Inferior parietal cortex (tissue), 1 donor: ENCODE measurements at regions not wholly inside any gene's neighbourhood (a gene's known extent, or its start where the extent isn't known, plus 50 kb on each side); places are given as distances from the start of the nearest gene placed in this dataset.

Experiments
- DNase-seq: peaks from one replicate; pipeline ENCODE4 v3.0.0-alpha.2; 2016; ENCODE audit errors: extremely low spot score

DNA sequence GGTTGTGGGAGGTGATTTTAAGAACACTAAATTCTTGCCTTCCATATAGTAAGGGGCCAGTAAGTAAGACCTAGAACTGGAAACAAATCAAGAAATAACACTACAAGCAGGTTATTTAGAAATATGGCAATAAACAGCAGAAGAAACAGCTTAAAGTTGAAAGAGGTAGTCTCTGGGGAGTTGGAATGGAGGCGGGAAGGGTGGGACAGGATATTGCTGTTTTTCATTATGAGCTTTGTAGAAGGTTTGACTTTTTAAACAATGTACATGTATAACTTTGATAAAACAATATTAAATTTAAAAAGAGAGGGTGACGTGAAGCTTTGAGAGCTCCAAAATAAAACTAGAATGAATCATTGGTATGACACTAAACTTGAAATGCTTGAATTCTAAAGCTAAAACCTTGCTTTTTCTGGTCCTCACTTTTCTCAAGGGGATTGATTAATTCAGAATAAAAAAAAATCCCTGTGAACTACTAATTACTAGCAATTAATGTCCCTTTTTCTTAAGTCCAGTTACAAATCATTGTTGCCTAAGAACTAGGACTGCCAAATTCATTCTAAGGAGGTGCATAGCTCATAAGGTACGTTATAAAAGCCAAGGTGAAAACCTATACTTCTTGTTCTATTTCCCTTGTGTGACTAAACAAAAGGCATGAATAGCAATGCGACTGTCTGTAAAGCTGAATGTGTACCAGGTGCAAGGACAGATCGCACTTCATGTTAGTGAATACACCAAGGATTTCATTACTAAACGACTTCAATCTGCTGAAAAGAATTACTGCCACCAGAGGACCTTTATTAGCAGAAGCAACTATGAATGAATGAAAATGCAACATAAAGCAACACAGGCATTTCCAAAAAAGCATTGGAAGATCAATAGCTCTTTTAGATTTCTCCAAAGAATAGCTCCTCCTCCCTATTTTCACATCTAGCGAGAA is 177.5 kb downstream of the RBM43 start:
- DNase-seq, result no peak

DNA sequence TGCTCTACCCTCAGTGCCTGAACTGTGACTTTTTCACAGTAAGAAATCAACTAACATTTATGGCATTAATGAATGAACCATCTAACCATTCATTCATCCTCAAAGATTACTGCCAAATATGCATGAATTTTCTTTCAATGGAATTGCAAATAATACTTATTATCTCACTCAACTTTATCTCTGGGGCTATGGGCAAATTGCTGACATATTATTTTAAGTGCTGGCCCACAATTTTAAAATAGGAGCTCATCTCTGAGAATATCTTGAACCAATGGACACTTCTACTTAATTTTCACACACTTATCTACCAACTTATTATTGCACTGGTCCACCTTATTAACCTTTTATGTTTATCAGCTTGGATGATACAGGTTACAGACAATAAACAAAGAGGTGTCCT is 182.8 kb downstream of the RBM43 start:
- no peak for DNase-seq

DNA sequence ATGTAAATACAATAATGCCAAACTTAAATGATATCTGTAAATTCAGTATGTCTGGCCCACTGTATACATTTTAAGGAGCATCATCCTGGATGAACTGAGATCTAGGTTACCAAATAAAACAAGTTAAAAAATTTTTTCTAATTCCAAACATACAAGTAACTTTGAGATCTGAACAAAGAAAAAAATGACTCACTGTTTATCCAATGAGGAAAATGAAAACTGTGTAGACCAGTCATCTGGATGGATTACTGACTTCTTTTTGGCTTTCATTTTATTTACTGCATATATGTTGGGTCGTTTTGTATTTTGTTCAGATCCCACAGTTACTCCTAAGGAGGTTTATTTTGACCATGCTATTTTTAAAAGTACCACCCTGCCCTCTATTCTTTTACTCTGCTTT is 189.8 kb downstream of the RBM43 start:
- no peak for DNase-seq

DNA sequence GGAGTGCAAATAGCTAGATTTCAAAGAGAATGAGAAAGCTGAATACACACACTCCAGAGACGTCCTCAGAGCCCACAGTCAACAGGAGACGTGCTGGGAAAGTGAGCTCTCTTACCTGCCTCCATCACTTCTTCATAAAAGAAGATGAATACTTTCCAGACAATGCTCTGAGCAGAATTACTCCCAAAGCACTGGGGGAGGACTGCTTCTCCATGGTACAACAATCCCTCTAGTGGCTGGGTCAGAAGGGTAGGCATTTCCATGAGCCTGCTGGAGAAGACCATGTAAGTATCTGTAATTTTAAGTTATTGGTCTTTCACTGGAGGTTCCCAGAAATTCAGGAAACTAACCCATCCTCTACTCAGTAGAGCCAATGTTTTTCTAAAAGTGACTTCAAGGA is 190.3 kb downstream of the RBM43 start:
- no peak for DNase-seq

DNA sequence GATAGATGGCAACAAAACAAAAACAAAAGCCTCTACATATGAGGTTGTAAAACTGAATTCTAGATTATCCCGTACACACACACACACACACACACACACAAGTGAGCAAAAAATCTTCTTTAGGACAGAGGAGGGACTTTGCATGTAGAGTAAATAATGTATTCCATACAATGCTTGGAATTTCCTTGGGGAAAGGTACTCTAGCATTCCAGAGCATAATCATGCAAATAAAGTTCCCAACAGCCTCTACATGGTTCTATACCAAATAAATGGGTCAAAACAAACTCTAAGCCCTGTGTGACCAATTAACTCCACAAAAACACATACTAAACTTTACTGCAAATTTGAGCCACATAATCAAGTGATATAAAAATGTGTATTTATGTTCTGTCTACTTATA is 191.4 kb downstream of the RBM43 start:
- DNase-seq, result no peak

DNA sequence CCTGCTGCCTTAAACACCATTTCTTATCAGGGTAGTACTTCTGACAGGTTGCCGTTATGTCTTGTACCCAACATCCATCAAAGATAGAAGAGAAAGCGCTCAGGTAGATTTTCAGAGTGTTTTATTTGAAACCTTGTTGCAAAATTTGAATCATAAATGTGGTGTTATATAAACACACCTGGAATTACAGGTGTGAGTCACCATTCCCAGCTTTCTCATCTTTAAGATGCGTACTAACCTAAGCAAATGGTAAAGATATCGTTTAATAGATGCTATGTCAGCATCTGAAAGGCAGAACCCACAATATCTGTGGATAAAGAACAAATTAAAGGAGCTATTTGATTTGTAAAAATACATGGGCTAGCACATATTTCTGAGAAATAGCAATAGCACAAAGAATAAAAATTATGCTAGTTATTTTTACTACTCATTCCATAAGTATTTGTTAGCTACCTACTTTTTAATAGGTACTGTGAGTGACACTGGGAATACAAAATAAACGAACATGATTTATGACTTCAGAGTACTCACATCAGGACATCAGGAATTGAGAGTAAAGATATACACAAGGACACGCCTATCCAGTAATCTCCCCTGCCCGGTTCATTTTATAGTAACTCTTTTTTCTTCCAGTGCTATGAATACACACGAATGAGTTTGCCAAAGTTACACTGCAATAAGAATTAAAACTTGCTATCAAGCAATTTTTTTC is 193.8 kb downstream of the RBM43 start:
- DNase-seq, result no peak

DNA sequence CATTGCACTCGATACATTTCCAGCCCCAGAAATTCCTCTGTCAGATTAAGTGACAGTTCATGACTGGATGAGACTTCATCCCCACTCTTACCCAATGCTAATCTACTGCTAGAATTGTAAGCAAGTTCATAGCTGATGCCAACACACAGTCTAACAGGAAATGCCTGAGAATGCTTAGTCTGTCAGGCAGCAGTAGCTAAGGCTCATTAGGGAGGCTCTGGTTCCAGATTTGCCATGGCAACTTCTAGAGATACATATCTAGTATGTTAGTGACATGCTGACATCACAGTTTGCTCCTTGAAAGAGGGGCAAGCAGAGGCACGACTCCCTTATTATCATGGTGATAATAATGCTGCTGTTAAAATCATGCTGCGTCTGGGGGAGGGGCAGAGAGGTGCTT is 198.4 kb downstream of the RBM43 start:
- no peak for DNase-seq

DNA sequence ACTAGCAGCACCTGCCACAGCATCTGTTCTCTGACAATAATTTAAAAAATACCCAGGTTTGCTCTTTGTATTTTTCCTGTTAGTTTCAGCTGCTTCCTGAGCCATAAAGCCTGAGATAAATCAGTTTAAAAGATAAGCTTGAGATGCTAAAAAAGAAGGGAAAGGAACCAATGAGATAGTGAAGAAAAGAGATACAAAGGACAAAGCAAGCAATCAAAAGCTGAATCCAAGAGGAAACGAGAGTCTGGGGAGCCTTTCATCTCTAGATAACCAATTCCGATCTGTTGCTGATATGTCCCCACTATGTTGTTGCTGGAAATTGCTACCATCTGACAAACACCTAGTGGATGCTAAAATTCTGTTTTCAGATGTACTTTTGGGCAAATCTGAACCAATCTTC is 201.4 kb downstream of the RBM43 start:
- DNase-seq, result no peak

DNA sequence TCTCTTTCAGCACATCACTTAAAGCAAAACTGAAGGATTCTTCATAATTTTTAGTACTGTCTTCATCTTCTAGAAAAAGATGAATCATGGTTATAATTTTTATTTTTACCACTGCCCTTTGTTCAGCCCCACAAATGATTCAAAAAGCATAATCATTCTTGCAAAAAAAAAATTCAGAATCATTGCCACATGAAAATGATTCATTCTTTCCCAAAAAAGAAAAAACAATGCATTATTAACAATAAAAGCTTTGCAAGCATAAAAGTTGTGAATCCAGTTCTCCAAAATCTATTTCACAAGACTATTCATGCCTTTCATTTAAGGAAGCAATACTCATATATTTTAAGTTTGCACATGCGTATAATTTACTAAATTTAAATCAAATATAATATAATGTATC is 204.8 kb downstream of the RBM43 start:
- no peak for DNase-seq

DNA sequence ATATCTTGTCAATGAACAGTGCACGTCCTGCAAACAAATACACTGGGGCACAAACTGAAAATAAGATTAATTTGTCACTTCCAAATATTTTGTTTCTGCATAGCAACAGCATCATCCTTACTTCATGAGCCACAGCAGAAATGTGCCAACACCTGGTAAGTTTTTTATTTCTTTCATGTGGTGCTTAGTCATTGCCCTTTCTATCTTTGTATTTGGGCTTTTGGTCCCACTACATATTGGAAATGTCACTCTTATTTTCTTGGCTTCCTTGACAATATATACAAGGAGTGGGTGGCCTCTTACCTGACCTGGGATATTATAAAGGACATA is 208.0 kb downstream of the RBM43 start:
- DNase-seq, result no peak

DNA sequence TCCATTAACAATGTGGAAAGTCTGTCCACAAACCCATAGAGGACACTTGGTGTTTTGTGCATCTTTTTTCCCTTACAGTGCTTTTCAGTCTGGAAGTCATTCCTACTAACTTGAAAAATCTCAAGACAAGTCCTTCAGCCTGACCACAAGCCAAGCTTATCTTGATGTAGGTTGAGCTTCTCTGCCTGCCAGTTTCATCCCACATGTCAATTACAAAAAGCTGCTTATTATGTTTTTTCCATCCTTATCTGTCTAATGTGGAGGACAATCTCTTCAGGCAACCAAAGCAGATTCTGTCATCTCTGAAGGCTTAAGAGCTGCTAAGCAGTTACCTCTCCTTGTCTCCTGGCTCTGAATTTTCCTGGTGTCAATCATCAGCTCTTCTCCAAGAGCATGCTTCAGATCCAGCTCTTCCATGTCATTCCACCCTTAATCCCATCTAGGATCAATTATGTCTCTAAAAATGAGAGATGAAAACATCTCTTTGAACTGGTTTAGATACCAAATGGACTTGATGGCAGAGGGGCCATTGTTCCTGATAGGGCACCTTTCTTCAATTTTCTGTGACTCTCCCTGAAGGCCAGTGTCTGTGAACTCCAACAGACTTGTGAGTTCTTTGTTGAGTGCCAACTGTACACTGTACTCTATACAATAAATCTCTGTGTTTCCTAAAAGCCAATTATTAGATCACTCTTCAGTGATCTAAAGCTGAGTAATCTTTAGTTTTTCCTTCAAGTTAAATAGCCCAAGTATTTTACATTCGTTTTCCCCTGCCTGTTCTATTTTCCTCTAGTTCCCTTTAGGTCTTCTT is 208.6 kb downstream of the RBM43 start:
- DNase-seq, result no peak

DNA sequence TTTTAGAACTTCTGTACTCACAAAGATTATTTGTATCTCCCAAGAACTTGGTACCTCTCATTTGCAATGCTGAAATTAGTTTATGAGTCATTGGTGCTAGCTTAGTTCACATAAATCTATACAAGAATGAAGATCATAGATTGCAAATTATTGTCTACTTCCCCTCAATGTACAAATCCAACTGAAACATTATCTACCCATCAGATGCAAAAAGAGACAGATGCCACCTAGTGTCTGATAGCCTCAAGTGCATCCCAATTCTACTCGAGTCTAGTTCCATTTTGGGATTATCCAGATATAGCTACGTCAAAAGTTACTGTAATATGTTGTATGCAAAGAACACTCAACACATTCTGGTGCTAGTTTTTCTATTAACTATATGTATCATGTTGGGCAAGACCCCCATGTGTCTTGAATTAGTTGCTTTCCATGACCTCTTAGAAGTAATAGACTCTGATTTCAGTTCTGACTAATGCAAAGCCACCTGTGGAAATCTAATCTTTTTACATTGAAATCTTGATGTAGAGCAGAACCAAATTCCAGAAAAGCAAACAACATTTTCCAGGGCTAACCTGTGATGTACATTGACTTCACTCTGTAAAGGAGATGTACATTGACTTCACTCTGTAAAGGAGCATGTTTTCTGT is 210.0 kb downstream of the RBM43 start:
- peak; percentile 76 for DNase-seq

DNA sequence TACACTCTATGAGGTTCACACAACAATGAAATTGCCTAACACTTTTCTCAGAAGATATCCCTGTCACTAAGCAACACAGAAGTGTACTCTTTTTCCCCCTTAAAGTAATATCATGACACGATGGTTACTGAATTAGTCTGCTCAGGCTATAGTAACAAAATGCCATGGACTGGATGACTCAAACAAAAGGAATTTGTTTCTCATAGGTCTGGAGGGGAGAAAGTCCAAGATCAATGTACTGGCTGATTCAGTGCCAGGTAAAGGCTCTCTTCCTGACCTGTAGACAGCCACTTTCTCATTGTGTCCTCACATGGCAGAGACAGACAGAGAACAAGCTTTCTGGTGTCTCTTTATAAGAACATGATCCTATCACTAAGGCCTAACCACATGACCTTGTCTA is 211.9 kb downstream of the RBM43 start:
- DNase-seq, result no peak

DNA sequence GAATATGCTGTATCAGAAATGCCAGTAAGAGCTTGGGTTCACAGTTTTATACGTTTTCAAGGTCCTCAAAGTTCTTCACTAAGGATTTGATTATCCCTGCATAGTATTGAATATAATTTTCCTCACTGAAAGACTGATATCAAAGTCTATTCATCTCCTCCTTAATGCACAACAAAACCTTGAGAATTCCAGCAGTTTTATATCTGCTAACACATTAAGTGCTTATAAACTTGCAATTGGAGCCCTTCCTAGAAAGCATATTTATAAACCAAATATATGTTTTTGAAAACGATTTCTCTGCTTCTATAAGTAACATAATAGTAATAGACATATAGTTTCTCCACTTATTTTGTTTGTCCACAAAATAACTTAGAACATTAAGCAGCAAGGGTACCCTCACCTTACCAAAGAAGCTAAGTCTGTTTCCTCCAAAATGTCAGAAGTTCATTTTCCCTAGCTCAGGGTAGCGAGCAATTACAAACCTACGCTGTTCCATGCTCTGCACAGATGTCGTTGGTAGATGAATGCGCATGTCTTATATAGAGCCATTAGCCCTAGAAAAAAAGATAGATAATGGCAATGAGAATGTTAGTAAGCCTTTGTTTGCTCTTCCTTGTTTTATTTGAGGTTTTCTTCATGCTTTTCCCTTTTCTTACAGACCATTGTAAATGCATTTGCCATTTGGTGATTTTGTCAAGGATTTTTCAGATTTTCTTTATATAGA is 213.2 kb downstream of the RBM43 start:
- DNase-seq, result no peak

DNA sequence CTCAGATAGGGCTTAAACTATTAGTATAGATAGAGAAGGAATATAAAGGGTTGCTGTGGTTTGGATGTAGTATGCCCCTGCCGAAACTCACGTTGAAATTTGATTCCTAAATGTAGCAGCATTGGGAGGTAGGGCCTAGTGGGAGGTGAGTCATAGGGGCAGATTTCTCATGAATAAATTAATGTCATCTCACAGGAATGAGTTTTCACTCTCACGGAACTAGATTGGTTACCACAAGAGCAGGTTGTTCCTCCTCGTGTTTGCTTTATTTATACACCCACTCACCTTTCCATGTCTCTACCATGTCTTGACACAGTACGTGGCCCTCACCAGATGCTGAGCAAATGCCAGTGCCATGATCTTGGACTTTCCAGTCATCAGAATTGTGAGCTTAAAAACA is 218.2 kb downstream of the RBM43 start:
- no peak for DNase-seq

DNA sequence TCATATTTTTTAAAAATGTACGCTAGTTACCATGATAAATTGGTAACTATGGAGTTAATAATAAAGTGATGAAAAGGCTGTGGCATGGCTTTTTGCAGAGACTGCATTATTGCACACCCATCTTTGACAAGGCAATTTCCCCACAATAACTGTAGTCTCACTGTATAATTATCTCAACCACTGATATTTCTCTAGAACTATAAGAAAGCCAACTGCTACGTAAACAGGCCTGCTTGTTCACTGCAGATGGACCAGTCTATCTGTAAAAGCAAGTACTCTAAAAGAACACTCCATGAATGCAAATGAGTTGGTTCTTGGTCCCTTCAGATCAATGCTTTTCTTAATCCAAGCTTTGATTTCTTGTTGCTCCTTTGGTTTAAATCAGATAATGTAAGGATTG is 218.7 kb downstream of the RBM43 start:
- no peak for DNase-seq

DNA sequence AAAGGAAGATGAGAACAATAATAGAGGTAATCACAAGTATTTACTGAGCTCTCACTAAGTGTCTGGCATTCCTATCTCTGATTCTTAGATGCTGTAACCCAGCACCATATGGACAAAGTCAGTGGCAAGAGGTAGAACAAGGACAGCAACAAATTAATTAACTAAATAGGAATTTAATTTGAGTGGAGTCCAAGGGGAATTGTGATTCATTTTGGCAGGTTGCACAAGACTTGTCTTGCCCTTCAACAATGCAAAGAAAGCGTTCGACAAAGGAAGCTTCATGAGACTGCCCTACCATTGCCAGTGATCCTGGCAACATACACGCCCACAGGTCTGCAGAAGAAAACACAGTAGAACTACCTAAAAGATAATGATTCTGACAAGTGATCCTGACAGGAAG is 221.6 kb downstream of the RBM43 start:
- no peak for DNase-seq

DNA sequence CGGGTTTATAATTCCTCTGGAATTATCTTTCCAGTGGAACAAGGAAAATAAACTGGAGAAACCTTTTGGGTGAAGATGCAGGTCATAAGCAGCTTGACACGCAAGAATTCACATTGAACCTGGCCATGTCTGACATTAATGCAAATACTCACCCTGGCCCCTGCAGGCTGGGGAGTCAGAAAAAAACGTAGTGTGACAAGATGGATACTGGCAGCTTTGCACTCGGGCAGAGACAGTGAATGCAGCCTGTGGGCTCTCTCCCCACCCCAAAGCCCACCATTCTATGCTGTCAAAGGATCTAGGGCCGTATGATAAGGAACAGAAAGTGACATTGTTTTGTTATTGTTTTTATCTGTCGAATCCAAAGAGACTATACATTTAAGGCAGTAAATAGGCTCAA is 223.1 kb downstream of the RBM43 start:
- DNase-seq, result no peak

DNA sequence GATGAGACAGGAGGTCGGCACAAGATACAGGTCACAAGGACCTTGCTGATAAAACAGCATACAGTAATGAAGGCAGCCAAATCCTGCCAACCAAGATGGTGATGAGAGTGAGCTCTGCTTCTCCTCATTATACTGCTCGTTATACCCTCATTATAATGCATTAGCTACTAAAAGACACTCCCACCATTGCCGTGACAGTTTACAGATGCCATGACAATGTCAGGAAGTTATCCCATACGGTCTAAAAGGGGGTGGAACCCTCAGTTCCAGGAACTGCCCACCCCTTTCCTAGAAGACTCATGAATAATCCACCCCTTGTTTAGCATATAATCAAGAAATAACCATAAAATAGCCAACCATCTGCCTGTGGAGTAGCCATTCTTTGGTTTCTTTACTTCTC is 224.2 kb downstream of the RBM43 start:
- no peak for DNase-seq

DNA sequence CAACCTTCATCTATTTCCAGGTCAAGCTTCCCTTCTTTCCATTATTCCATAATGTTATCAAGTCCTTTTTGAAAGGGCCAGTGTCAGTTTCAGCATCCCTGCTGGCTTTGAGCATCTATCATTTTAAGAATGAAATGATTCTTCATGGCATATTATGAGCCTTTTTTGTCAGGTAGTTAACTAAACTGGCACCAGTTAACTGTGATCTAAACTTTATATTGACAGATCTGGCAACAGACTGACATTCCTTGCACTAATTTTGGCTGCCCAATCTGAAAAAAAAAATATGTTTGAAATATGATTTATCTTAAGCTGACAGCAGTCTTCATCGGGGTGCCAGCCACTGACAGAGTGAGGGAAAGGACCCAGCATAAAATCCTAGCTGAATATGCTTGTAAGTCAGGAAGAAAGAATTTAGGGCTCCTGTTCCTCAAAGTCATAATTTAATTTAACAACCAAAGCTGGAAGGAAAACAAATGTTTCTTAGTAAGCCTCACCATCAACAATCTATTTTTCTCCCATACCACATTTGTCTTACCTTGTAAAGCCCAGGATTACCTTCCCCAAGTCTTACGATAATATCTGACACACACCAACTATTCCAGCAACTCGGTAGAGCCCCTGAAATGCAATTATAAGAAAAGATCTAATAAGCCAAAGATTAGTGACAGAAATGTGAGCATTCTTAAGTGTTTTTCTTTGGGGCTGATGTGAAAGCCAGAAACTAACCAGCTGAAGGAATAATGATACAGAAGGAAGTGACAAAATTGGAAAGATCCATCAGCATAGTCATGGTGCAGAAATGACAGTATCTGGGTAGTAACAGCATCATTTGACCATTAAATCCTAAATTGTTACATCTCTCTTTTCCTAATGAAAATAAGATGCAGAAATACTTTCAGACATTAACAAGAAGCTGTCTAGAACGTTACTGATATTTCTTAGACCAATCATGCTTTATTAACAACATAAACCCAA is 228.1 kb downstream of the RBM43 start:
- DNase-seq, result no peak
